SK-N-SH (cell line): ENCODE measurements at regions not wholly inside any gene's neighbourhood (a gene's known extent, or its start where the extent isn't known, plus 50 kb on each side); places are given as distances from the start of the nearest gene placed in this dataset.

Experiments
- CTCF ChIA-PET: fragments of 300-600, 350-600 bp; formaldehyde crosslinking; extraction: SDS; loops from one replicate; lab custom pipeline; 2021; lab: Yijun Ruan, JAX
- POLR2A ChIA-PET: fragments of 350-600 bp; sonication (Branson Sonifier 250); formaldehyde crosslinking; extraction: SDS; loops from one replicate; lab custom pipeline; 2020; ENCODE audit warnings: antibody characterized with exemption, inconsistent platforms; lab: Yijun Ruan, JAX
- DNase-seq: peaks from one replicate; pipeline ENCODE4 v3.0.0; 2012
- H2AFZ ChIP-seq: fragments of 200-600 bp; sonication (generic); 2 replicates; pipeline ENCODE4 v1.8.1; 2016; ENCODE audit warnings: antibody characterized with exemption, mild to moderate bottlenecking, low read depth
- H3F3A ChIP-seq: fragments of 200-600 bp; sonication (generic); replicated peaks from 2 replicates; pipeline ENCODE3; 2016; ENCODE audit warnings: antibody characterized with exemption, mild to moderate bottlenecking; ENCODE audit not compliant: insufficient read depth
- H3K27ac ChIP-seq, 2 experiments: fragments of 200-500 bp in 1 of 2; fragments of 200-600 bp in 1 of 2; sonication (Bioruptor generic) in 1 of 2; sonication (generic), shearing (Covaris generic) in 1 of 2; 2 replicates each; pipeline versions ENCODE4 v1.5.1 to v1.6.1; 2014 to 2016; ENCODE audit warnings: low read depth in 2 of 2, inconsistent platforms in 1 of 2, low read length in 1 of 2, mild to moderate bottlenecking in 1 of 2, mixed read lengths in 1 of 2
- H3K27me3 ChIP-seq: fragments of 200-600 bp; sonication (generic), shearing (Covaris generic); 2 replicates; pipeline ENCODE4 v1.6.1; 2016; ENCODE audit warnings: mixed run types; ENCODE audit not compliant: insufficient read depth
- H3K36me3 ChIP-seq, 2 experiments: fragments of 200-500 bp in 1 of 2; fragments of 200-600 bp in 1 of 2; sonication (Bioruptor generic) in 1 of 2; sonication (generic) in 1 of 2; replicated peaks in 1 of 2; 2 replicates each; pipeline versions ENCODE3 to v1.5.1; 2014 to 2016; ENCODE audit warnings: low read length in 1 of 2, mild to moderate bottlenecking in 1 of 2; ENCODE audit not compliant: insufficient read depth in 2 of 2, control insufficient read depth in 1 of 2
- H3K4me1 ChIP-seq, 2 experiments: fragments of 200-500 bp in 1 of 2; fragments of 200-600 bp in 1 of 2; sonication (Bioruptor generic) in 1 of 2; sonication (generic), shearing (Covaris generic) in 1 of 2; 2 replicates each; pipeline versions ENCODE4 v1.5.1 to v1.6.1; 2014 to 2016; ENCODE audit warnings: low read depth in 1 of 2, low read length in 1 of 2, mixed run types in 1 of 2; ENCODE audit not compliant: insufficient read depth in 2 of 2, control insufficient read depth in 1 of 2
- H3K4me2 ChIP-seq: fragments of 200-600 bp; sonication (generic), shearing (Covaris generic); 2 replicates; pipeline ENCODE4 v1.6.1; 2017; ENCODE audit warnings: mixed run types
- H3K4me3 ChIP-seq, 2 experiments: fragments of 200-500 bp in 1 of 2; fragments of 200-600 bp in 1 of 2; sonication (Bioruptor generic) in 1 of 2; sonication (generic), shearing (Covaris generic) in 1 of 2; 2 replicates each; pipeline versions ENCODE4 v1.5.1 to v1.8.1; 2014 to 2016; ENCODE audit warnings: low read depth in 2 of 2, inconsistent platforms in 1 of 2, low read length in 1 of 2, mild to moderate bottlenecking in 1 of 2, mixed read lengths in 1 of 2, moderate library complexity in 1 of 2
- H3K79me2 ChIP-seq: fragments of 200-600 bp; sonication (generic); 2 replicates; pipeline ENCODE4 v1.8.1; 2017; ENCODE audit warnings: mild to moderate bottlenecking; ENCODE audit not compliant: insufficient read depth
- H3K9ac ChIP-seq: fragments of 200-600 bp; sonication (generic); 2 replicates; pipeline ENCODE4 v1.6.1; 2017; ENCODE audit warnings: mixed run types
- H3K9me2 ChIP-seq: fragments of 200-600 bp; sonication (generic); 2 replicates; pipeline ENCODE4 v1.6.1; 2017; ENCODE audit warnings: mixed run types
- H3K9me3 ChIP-seq: fragments of 200-600 bp; sonication (generic); 2 replicates; pipeline ENCODE4 v1.6.1; 2017; ENCODE audit warnings: mixed run types, mild to moderate bottlenecking, moderate library complexity
- H4K20me1 ChIP-seq: fragments of 200-600 bp; sonication (generic); 2 replicates; pipeline ENCODE4 v1.6.1; 2017; ENCODE audit warnings: mild to moderate bottlenecking, mixed run types; ENCODE audit not compliant: insufficient read depth
- CHD2 ChIP-seq: fragments of 150-350 bp; IDR thresholded peaks from 2 replicates; pipeline ENCODE4 v1.6.1; 2018; ENCODE audit warnings: low read length; ENCODE audit not compliant: partially characterized antibody
- CTCF ChIP-seq: fragments of 200-600 bp; sonication (generic); IDR thresholded peaks from 2 replicates; pipeline ENCODE4 v1.6.1; 2017; ENCODE audit warnings: antibody characterized with exemption, mild to moderate bottlenecking, moderate library complexity
- ELF1 ChIP-seq: IDR thresholded peaks from 2 replicates; pipeline ENCODE4 v1.4.0; 2012
- EP300 ChIP-seq, 2 experiments: IDR thresholded peaks; 2 replicates each; pipeline versions ENCODE4 v1.4.0 to v1.6.1; 2012; ENCODE audit warnings: borderline replicate concordance in 1 of 2, low read depth in 1 of 2, low read length in 1 of 2
- FOXM1 ChIP-seq: IDR thresholded peaks from 2 replicates; pipeline ENCODE4 v1.4.0; 2012; ENCODE audit warnings: low read depth, mild to moderate bottlenecking
- GABPA ChIP-seq: IDR thresholded peaks from 2 replicates; pipeline ENCODE4 v1.4.0; 2012; ENCODE audit warnings: low read depth, mild to moderate bottlenecking
- MAX ChIP-seq: IDR thresholded peaks from 2 replicates; pipeline ENCODE4 v1.4.0; 2012; ENCODE audit warnings: low read depth
- MEF2A ChIP-seq: IDR thresholded peaks from 2 replicates; pipeline ENCODE4 v1.4.0; 2012; ENCODE audit warnings: low read depth, borderline replicate concordance
- MXI1 ChIP-seq: IDR thresholded peaks from 2 replicates; pipeline ENCODE4 v1.6.1; 2012; ENCODE audit warnings: mild to moderate bottlenecking, low read depth, low read length, improper control_type of control experiment
- PBX3 ChIP-seq: IDR thresholded peaks from 2 replicates; pipeline ENCODE4; 2012
- RCOR1 ChIP-seq: fragments of 150-350 bp; IDR thresholded peaks from 2 replicates; pipeline ENCODE4 v1.6.1; 2017; ENCODE audit warnings: antibody characterized with exemption, low read length
- REST ChIP-seq: IDR thresholded peaks from 2 replicates; pipeline ENCODE4 v1.6.1; 2012; ENCODE audit warnings: mild to moderate bottlenecking, low read depth, low read length, moderate library complexity
- RFX5 ChIP-seq: IDR thresholded peaks from 2 replicates; pipeline ENCODE4 v1.6.1; 2012; ENCODE audit warnings: mild to moderate bottlenecking, improper control_type of control experiment, low read length
- RXRA ChIP-seq: IDR thresholded peaks from 2 replicates; pipeline ENCODE4 v1.4.0; 2012; ENCODE audit warnings: low read depth, mild to moderate bottlenecking, borderline replicate concordance
- SIN3A ChIP-seq: IDR thresholded peaks from 2 replicates; pipeline ENCODE4 v1.6.1; 2012; ENCODE audit warnings: low read depth, mild to moderate bottlenecking, low read length, moderate library complexity, borderline replicate concordance
- TAF1 ChIP-seq: IDR thresholded peaks from 2 replicates; pipeline ENCODE4 v1.6.1; 2012; ENCODE audit warnings: low read depth, mild to moderate bottlenecking, low read length, moderate library complexity, borderline replicate concordance
- TCF12 ChIP-seq: IDR thresholded peaks from 2 replicates; pipeline ENCODE4 v1.4.0; 2012
- USF1 ChIP-seq: IDR thresholded peaks from 2 replicates; pipeline ENCODE4 v1.4.0; 2012; ENCODE audit warnings: low read depth, borderline replicate concordance
- YY1 ChIP-seq: IDR thresholded peaks from 2 replicates; pipeline ENCODE4 v1.4.0; 2012; ENCODE audit warnings: low read depth, mild to moderate bottlenecking
- WGBS: methylation state at CpG from one replicate; pipeline ENCODE4 v1.1.6; 2017; ENCODE audit warnings: low lambda C conversion rate; 5-methylcytosine and 5-hydroxymethylcytosine counted together
- TF ChIP-seq, protein P1 (sequence below): fragments of 150-350 bp; IDR thresholded peaks from 2 replicates; pipeline ENCODE4 v1.6.1; 2016; ENCODE audit warnings: mild to moderate bottlenecking, low read depth, low read length

DNA sequence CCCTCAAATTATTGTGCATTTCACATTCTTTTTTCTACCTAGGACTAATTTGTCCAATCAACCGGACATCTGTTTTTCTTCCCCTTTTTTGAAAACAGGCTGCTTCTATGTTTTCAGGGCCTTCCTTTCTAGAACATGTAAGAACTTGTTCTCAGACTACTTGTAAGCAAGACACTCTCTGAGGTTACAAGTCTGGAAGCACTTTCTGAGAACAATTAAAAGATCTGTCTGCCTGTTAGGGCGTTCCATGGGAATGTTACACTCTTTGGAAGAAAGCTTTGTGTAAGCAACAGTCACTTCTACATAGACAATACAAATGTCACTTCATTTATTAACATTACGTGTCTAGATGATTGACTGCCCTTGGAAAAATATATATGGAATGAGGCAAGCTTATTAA, 50.9 kb upstream of the HSPB3 start:
- DNase-seq = no peak

More for the DNA sequence above, 50.9 kb upstream of the HSPB3 start:
- Histone ChIP-seq H3K36me3 (no peaks in the 10 kb centered on the region), H3K9ac (no peak overlapping the region), H3K4me3 (no peak overlapping the region), H2AFZ (peak overlapping the region; percentile 42), H3K4me1 (no peaks in the 10 kb centered on the region), H4K20me1 (no peaks in the 10 kb centered on the region), H3F3A (no peaks in the 10 kb centered on the region), H3K4me2 (no peak overlapping the region), H3K9me2 (no peaks in the 10 kb centered on the region), H3K27ac (peak overlapping the region in 1 of 2 experiments; percentile 28; a peak in 1 of 4 replicates), H3K79me2 (no peaks in the 10 kb centered on the region), H3K9me3 (no peaks in the 10 kb centered on the region), H3K27me3 (no peaks in the 10 kb centered on the region)
- POLR2A ChIA-PET = no interaction called here
- WGBS = 71% methylated on average over 3 of the region's 3 CpGs
- TF ChIP-seq CTCF = no peak
- no peak for TF ChIP-seq FOXM1
- TF ChIP-seq CHD2 = no peak
- no peak for TF ChIP-seq RXRA
- no peak for TF ChIP-seq RCOR1
- no peak for TF ChIP-seq ELF1
- no peak for TF ChIP-seq USF1
- no peak for TF ChIP-seq RFX5
- TF ChIP-seq MAX = no peak
- no peak for TF ChIP-seq MEF2A
- no peak for TF ChIP-seq TCF12
- TF ChIP-seq SIN3A = no peak
- TF ChIP-seq, protein P1, sequence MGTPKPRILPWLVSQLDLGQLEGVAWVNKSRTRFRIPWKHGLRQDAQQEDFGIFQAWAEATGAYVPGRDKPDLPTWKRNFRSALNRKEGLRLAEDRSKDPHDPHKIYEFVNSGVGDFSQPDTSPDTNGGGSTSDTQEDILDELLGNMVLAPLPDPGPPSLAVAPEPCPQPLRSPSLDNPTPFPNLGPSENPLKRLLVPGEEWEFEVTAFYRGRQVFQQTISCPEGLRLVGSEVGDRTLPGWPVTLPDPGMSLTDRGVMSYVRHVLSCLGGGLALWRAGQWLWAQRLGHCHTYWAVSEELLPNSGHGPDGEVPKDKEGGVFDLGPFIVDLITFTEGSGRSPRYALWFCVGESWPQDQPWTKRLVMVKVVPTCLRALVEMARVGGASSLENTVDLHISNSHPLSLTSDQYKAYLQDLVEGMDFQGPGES = no peak
- TF ChIP-seq GABPA = no peak
- no peak for TF ChIP-seq YY1
- no peak for TF ChIP-seq MXI1
- no peak for TF ChIP-seq REST
- no peak for TF ChIP-seq PBX3
- TF ChIP-seq EP300 (IDR thresholded peaks at IDR 0.05; ENCODE audit: borderline replicate concordance in 1 of 2, low read depth in 1 of 2, low read length in 1 of 2) = no peak
- no peak for TF ChIP-seq TAF1
- CTCF ChIA-PET = interaction anchor here (1.6 to 1.8 kb wide), 2 partner anchors 15 to 161 kb away, joined by 6 to 7 read pairs; no protein-coding TSS in a partner anchor
